ENCODE measurements at regions not wholly inside any gene's neighbourhood (a gene's known extent, or its start where the extent isn't known, plus 50 kb on each side); places are given as distances from the start of the nearest gene placed in this dataset.

DNA sequence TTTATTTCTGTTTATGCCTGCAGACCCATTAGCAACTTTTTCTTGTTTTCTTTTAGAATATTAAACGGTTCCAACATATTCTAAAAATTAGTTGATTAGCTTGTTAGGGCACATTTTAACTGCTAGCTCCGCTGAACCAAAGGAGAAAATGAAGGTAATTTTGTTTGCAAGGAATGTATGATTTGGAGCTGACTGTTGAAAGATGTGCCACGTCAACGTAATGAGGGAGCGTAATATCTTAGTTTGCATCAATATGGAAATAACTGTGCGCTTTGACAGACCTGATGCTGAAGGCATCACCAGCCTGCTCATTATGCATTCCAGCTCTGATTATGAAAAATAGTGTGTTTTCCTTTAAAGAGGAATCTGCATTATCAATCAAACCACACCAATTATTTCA, 102.0 kb upstream of the CTBP2 start:
- Histone ChIP-seq H3K27ac (no peak overlapping the region; a peak in 1 of 6 replicates), H3K4me3 (no peak overlapping the region), H3K9me3 (no peaks in the 10 kb centered on the region), H3K4me2 (no peak overlapping the region), H3K4me1 (peaks cover 18% of the 10 kb centered on the region)
- CTCF ChIA-PET: interaction anchor here (1.3 kb wide), 1 partner anchor 9 kb away, joined by 4 read pairs; no protein-coding TSS in a partner anchor
- ATAC-seq: no peak
- 83% methylated on average over 6 of the region's 6 CpGs for WGBS (ENCODE audit: missing lambda C conversion rate)
- POLR2A ChIA-PET: no interaction called here
- FAIRE-seq: no peak
- DNase-seq (ENCODE audit: low read depth in 1 of 2, low spot score in 1 of 2): no peak
- TF ChIP-seq ZSCAN20 (CRISPR knock-in tag; IDR thresholded peaks at IDR 0.05) (no peak), EHF (CRISPR knock-in tag; IDR thresholded peaks at IDR 0.05) (no peak), FOSL2 (IDR thresholded peaks at IDR 0.05) (no peak), FOSL2 (CRISPR knock-in tag; IDR thresholded peaks at IDR 0.05) (no peak), MAFK (IDR thresholded peaks at IDR 0.05; ENCODE audit: partially characterized antibody) (no peak), MYC (IDR thresholded peaks at IDR 0.05; ENCODE audit: borderline replicate concordance, low read length) (no peak), HOXB5 (CRISPR knock-in tag; IDR thresholded peaks at IDR 0.05) (no peak), CEBPB (IDR thresholded peaks at IDR 0.05) (no peak), BCL3 (IDR thresholded peaks at IDR 0.05) (no peak), HMGXB4 (CRISPR knock-in tag; IDR thresholded peaks at IDR 0.05; ENCODE audit: borderline replicate concordance) (no peak)
- TF ChIP-seq, protein P1, sequence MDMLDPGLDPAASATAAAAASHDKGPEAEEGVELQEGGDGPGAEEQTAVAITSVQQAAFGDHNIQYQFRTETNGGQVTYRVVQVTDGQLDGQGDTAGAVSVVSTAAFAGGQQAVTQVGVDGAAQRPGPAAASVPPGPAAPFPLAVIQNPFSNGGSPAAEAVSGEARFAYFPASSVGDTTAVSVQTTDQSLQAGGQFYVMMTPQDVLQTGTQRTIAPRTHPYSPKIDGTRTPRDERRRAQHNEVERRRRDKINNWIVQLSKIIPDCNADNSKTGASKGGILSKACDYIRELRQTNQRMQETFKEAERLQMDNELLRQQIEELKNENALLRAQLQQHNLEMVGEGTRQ (IDR thresholded peaks at IDR 0.05): no peak

GRCh38 chr10:125261491-125262186, 101.3 kb upstream of the CTBP2 start:
- ATAC-seq: no peak
- DNase-seq (ENCODE audit: low read depth in 1 of 2, low spot score in 1 of 2): no peak
- ChIA-PET CTCF (interaction anchor here (1.3 kb wide), 1 partner anchor 9 kb away, joined by 4 read pairs; no protein-coding TSS in a partner anchor), POLR2A (no interaction called here)
- Histone ChIP-seq H3K27ac (no peak overlapping the region), H3K4me3 (no peak overlapping the region), H3K4me2 (no peak overlapping the region), H3K4me1 (peaks cover 18% of the 10 kb centered on the region), H3K9me3 (no peaks in the 10 kb centered on the region)
- FAIRE-seq: no peak
- 83% methylated on average over 6 of the region's 6 CpGs for WGBS (ENCODE audit: missing lambda C conversion rate)
- TF ChIP-seq SREBF2 (IDR thresholded peaks at IDR 0.05): no peak
- TF ChIP-seq GATA3 (IDR thresholded peaks at IDR 0.05; ENCODE audit: borderline replicate concordance): no peak
- TF ChIP-seq NPAS2 (CRISPR knock-in tag; IDR thresholded peaks at IDR 0.05; ENCODE audit: borderline replicate concordance): no peak
- TF ChIP-seq PBX3 (IDR thresholded peaks at IDR 0.05): no peak
- TF ChIP-seq, protein P2, sequence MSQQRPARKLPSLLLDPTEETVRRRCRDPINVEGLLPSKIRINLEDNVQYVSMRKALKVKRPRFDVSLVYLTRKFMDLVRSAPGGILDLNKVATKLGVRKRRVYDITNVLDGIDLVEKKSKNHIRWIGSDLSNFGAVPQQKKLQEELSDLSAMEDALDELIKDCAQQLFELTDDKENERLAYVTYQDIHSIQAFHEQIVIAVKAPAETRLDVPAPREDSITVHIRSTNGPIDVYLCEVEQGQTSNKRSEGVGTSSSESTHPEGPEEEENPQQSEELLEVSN (IDR thresholded peaks at IDR 0.05; ENCODE audit: borderline replicate concordance, low read depth): no peak
- no peak for TF ChIP-seq RAD21 (conservative IDR thresholded peaks at IDR 0.05 in 1 of 2, IDR thresholded peaks at IDR 0.05 in 1 of 2)
- no peak for TF ChIP-seq RARB (CRISPR knock-in tag; IDR thresholded peaks at IDR 0.05)
- no peak for TF ChIP-seq TP53 (CRISPR knock-in tag; IDR thresholded peaks at IDR 0.05)
- no peak for TF ChIP-seq POLR2A (IDR thresholded peaks at IDR 0.05; ENCODE audit: low read length)
- no peak for TF ChIP-seq FOSL2 (IDR thresholded peaks at IDR 0.05)
- TF ChIP-seq FOSL2 (CRISPR knock-in tag; IDR thresholded peaks at IDR 0.05): no peak
- no peak for TF ChIP-seq FOSB (CRISPR knock-in tag; IDR thresholded peaks at IDR 0.05)
- TF ChIP-seq CHD4 (IDR thresholded peaks at IDR 0.05; ENCODE audit: borderline replicate concordance): no peak
- TF ChIP-seq, protein P3, sequence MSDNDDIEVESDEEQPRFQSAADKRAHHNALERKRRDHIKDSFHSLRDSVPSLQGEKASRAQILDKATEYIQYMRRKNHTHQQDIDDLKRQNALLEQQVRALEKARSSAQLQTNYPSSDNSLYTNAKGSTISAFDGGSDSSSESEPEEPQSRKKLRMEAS (IDR thresholded peaks at IDR 0.05): no peak
- no peak for TF ChIP-seq EHF (CRISPR knock-in tag; IDR thresholded peaks at IDR 0.05)
- TF ChIP-seq CBX8 (IDR thresholded peaks at IDR 0.05): no peak

All from A549 (cell line).